HG03575 (cell line): ENCODE measurements at regions not wholly inside any gene's neighbourhood (a gene's known extent, or its start where the extent isn't known, plus 50 kb on each side); places are given as distances from the start of the nearest gene placed in this dataset.

Experiments used
- ATAC-seq: cut with Tn5 transposase; IDR thresholded peaks from one replicate; pipeline ENCODE4 v1.9.1; 2021; ENCODE audit not compliant: unreplicated experiment, insufficient number of reproducible peaks, low FRiP score; ENCODE audit errors: extremely low read depth

- ATAC-seq = no peak
Observed at GRCh38 chr10:44659320-44659719, 251.8 kb upstream of the TMEM72 start.

- ATAC-seq = no peak
Observed at GRCh38 chr10:44660271-44660670, 250.9 kb upstream of the TMEM72 start.

DNA sequence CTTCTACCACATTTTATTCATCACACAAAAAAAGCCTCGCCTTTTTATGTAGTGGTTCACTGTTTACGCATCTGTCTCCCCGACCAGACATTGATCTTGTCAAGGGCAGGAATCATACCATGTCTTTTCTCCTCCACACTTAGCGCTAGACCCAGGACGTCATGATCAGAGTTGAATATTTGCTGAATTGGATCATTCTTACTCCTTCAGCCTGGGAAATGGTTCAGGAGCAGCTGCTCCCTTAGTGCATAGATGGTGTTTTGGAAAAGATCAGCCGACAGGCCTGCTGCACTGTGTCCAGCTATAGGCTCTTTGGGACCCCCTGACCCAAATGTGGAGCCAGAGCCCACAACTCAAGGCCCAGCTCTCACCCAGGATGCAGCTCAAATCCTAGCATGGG, 249.1 kb upstream of the TMEM72 start:
- ATAC-seq = no peak

GRCh38 chr10:44668336-44668735, 242.8 kb upstream of the TMEM72 start:
- no peak for ATAC-seq

DNA sequence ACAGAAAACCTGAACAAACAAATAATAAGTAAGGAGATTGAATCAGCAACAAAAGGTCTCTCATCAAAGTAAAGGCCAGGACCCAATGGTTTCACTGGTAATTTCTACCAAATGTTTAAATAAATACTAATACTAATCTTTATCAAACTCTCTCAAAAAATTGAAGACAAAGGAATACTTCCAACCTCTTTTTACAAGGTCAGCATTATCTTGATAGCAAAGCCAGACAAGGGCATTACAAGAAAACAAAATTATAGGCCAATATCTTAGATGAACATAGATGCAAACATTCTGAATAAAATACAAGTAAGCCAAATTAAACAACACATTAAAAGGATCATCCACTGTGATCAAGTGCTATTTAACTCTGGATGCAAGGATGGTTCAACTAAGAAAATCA, 239.8 kb upstream of the TMEM72 start:
- no peak for ATAC-seq

DNA sequence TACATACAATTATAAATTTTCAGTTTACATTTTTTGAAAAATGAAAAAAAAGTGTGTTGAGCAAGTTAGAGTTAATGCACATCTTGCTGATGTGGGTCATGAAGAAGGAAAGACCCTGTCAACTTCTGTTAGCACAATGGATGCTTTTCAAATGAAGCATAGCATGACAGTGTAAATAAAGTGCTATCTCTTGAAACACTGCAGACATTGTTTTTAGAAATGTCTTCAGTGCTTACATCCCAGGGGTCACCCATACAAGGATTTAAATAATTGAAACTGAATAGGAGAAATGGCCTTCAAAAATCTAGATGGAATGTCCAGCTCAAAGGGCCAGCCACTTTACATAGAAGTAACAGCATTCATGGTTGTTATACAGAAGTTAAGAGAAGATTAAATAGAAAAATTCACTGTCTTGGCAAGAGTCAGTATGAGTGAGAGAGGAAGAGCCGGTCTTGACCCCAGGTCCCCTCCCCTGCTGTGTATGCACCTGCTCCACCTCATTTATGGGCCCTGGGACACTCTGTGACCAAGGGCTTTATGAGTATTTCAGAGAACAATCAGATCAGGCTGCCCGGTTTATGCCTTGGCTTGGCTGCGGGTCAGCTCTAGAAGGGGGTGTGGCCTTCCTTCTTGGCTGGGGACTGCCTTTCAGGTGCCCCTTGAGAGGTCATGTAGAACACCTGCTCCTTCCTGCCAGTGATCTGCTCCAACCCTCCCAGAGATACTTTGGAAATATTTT, 237.7 kb upstream of the TMEM72 start:
- ATAC-seq = no peak

DNA sequence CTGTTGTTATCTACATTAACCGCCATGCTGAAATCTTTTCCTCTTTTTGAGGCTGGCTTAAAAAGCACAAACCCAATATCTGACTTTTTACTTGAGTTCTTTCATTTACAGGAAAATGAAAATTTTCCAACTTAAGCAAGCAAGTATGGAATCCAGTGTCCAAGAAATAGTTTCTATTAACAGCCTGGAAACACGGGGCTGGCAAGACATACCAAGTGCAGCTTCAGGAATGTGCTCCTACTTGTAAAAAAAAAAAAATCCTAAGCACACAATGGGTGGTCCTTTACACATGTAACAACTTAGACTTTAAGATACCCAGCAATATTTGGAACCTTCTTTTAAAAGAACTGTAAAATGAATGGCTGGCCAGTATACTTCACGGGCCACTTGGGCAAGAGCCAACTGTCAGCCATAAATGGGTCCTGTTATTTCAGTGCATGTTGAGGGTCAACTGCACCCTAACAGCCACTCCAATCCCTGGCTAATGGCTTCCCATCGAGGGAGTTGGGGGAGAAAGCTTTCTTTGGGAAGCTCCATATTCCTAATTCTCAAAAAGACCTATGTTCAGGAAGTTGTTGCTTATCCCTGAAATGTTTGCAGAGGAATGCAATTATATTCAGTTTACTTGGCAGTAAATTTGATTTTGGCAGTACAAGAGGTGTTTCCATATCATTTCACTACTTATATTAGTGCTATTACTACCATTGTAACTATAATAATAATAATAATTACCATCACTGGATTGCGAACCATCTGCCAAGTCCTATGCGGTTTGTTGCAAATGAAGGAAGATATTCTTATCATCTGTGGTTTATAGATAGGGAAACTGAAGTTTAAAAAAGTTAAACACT, 236.4 kb upstream of the TMEM72 start:
- no peak for ATAC-seq

- ATAC-seq = no peak
Observed at GRCh38 chr10:44675387-44675874, 235.7 kb upstream of the TMEM72 start.

DNA sequence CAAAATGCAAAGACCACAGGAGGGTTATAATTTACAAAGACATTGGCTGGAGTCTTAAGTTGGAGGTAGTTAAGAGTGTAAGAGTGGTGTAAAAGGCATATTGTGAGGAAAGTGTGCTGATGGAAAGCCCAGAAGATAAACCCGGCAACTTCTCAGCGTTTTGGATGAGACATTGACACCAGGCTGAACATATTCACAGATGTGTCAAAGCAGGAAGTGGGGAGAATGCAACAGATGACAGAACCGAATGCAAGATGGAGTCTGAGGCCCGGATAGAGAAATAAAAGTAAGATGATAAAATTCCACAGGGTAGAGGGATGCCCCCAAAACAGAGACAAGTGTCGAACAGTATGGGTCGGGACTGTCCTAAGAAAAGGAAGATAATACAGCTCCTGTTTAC, 230.4 kb upstream of the TMEM72 start:
- no peak for ATAC-seq

GRCh38 chr10:44682507-44682906, 228.6 kb upstream of the TMEM72 start:
- ATAC-seq = no peak

- no peak for ATAC-seq
Observed at GRCh38 chr10:44684661-44685060, 226.5 kb upstream of the TMEM72 start.

- no peak for ATAC-seq
Observed at GRCh38 chr10:44685220-44685619, 225.9 kb upstream of the TMEM72 start.

- no peak for ATAC-seq
Observed at GRCh38 chr10:44685747-44686146, 225.4 kb upstream of the TMEM72 start.

GRCh38 chr10:44689368-44689767, 221.8 kb upstream of the TMEM72 start:
- ATAC-seq = no peak

DNA sequence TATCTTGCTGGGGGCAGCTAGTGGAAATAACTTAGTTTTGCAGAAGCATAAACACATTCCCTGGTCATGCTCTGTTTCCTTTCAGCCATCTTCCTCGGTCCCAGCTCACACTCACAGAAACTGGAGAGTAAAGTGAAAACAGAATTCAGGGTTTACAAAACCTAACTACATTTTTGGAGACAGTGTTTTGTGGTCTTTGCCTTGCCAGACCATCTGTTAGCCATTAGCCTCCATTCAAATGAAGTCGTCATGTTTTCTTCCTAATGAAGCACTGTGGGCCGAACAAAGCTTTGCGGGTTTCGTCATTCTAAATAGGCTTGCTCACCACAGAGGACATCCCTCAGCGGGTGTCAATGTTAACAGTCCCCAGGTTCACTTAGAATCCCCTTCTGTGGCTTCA, 214.6 kb upstream of the TMEM72 start:
- ATAC-seq = no peak

GRCh38 chr10:44697116-44697515, 214.0 kb upstream of the TMEM72 start:
- ATAC-seq = no peak

DNA sequence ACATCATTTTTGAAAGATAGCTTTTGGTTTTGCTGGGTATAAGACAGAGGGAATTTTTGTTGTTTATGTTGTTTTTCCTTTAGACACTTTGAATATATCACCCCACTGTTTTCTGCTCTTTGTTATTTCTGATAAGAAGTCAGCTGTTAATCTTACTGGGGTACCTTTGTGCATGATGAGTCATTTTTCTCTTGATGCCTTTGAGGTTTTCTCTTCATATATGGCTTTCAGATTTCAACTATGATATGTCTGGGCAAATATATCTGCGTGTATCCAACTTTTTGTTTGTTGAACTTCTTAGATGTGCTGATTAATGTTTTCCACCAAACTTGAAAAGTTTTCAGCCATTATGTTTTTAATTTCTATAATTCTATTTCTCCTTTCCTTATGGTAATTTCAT, 208.6 kb upstream of the TMEM72 start:
- ATAC-seq = no peak

DNA sequence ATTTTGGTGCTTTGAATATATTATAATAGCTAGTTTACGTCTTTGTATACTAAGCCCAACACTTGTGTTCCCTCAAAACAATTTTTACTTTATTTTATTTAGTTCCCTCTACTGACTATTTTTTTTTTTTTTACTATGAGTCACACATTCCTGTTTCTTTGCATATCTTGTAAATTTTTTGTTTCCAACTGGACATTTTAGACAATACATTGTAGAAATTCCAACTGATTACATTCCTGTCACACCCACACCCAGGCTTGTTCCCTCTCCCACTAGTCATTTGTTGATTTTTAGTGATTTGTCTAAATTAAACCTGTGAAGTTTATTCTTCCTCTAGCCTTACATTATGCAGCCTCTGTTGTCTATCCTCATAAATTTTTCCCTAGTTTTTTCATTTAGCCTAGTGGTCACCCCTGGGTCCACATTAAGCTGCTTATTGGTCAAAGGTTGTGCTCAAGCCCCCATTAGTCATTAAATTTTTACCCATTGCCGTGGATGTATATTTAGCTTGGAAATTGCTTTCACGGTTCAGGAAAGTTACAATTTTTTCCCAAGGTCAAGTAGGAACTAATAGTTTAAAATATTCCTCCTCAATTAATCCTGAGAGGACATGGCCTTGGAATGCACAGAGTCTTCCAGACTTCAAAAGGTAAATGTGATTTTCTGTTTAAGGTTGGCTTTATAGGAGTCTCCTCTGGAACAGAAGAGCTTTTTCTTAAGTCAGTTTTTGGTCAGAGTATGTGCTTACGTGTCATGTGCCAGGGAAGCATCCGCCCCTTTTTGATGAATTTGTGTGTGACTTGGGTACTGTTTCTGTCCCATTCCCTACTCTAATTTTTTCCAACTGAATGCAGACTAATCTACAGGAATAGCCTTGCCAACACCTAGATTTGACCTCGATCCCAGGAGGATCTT, 207.6 kb upstream of the TMEM72 start:
- ATAC-seq = no peak

- ATAC-seq = no peak
Observed at GRCh38 chr10:44704616-44705015, 206.5 kb upstream of the TMEM72 start.
